Stimulated activated CD4-positive, alpha-beta T cell treated with anti-CD3 and anti-CD28 coated beads, Interleukin-12 subunit alpha, Interleukin-12 subunit beta, amount 100 ng/mL, for 48 hours (primary cell): ENCODE measurements at regions not wholly inside any gene's neighbourhood (a gene's known extent, or its start where the extent isn't known, plus 50 kb on each side); places are given as distances from the start of the nearest gene placed in this dataset.
"Not testable (repeated sequence)": the region's sequence is repeated elsewhere in the genome, so short reads cannot be mapped to it uniquely, and the experiment has no call there.

Experiments used
- DNase-seq, 3 donors: peaks; one replicate each; pipeline ENCODE4 v3.0.0-alpha.2; 2020; ENCODE audit warnings: low read depth in 2 of 3, low spot score in 1 of 3

DNA sequence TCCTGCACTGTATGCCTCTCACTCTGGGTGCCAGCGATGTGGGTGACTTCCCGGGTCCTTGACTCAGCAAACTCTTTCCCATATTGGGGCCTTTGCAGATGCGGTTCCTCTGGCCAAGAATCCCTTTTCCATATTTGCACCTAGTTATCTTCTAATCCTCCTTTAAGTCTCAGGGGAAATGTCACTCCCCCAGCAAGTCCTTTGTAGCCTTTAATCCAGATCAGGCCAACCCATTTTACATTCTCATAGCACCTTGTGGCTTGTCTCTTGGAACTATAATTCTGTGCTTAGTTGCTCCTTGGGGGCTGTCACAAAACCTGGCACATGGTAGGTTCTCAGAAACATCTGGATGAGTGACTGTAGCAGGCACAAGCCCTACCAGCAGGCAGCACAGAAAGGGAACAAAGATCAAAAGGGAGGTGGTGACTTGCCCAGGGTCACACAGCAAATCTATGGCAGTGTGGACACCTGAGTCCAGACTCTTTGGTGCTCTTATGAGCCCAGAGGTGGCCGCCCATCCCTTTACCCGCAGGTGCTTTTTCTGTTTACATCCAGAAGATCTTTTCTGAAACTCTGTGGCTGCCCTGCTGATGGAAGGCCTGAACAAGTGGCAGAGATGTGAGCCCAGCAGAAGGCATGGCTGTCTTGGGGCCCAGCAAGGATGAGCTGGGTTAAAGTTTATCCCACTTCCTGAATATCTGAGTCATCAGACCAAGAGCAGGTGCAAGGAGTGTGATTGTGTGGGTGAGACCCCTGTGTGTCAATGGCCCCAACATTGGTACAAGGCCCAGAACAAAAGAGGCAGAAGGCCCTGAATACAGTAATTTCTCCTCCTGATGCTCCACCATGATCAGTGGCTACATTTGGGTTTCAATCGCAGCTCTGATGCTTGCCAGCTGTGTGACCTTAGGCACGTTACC is 78.6 kb upstream of the GRK3 start:
- peak in 1 of 3 donors; percentile 24 for DNase-seq

DNA sequence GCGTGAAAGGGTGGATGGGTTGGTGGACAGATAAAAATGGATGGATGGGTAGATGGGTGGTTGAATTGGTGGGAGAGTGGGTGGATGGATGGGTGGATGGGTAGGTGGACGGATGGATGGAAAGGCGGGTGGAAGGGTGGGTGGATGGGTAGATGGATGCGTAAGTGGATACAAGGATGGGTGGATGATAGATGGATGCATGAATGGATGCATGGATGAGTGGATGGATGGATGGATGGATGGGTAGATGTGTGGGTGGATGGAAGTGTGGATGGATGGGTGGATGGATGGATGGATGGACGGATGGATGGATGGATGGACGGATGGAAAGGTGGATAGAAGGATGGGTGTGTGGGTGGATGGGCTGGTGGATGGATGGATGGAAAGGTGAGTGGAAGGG is 77.0 kb upstream of the GRK3 start:
- DNase-seq: no peak

DNA sequence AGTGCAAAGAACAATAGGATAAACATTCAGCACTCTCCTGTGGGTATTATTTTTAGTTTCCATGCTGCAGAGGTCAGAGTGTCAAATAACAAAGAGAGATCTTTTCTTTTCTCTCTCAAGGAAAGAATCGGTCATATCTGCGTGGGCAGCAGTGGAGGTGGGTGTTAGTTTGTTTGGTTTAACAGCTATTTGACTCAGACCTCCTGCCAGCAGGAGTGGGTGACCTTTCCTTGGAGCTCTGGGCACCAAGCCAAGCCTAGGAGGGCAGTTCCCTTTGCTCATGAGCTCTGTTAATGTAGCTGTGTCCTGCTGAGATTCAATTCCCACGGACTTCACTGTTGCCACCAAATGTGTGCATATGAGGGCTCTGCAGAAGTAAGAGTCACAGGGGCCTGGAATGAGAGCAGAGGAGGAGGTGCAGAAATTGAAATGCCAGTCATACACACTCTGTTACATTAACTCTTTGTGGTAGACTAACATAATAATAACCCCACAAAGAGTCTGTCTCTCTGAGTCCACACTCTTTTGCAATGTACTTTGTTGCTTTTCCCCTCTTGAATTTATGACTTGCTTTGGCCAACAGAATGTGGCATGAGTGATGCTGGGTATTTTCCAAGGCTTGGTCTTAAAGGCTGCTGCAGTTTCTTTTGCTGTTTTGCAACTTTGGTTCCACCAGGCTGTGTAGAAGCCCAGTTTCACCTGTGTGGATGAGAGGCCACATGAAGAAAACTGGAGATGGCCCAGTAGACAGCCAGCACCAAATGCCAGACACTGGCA is 76.0 kb upstream of the GRK3 start:
- DNase-seq: peak; percentile 49 to 60 (median 56)

DNA sequence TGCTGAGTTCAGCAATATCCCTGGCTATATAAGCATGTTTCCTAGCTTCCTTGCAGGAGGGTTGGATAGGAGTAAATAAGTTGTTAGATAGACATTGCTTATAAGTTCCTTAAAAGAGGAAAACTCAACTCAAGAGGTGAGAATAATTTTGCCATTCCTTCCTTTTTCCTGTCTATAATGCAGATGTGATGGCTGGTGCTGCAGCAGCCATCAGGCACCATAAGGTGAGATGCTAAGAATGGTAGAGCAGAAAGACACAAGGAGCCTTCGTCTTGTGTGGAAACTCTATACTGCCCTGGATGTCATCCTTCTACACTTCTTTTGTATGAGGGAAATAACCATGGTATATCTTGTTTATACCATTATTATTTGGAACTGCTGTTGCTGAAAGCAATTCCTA is 74.5 kb upstream of the GRK3 start:
- DNase-seq: no peak

DNA sequence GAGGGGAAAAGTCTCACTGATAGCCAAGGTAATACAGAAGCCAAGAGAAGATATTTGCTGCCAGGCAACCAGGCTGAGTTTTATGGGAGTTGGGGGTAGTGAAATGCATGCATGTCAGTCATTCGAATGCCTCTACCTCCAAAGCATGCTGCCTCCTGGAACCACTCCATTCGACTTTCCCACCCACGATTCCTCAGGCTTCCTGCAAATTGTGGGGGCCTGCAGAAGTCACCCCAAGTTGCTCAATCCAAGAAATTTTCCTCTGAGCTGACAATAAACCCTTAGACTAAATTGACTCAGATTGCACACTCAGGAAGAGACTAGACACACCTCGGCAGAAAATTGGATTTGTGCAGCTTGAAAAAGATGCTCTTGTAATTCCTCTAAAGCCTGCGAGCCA is 73.6 kb upstream of the GRK3 start:
- no peak for DNase-seq

DNA sequence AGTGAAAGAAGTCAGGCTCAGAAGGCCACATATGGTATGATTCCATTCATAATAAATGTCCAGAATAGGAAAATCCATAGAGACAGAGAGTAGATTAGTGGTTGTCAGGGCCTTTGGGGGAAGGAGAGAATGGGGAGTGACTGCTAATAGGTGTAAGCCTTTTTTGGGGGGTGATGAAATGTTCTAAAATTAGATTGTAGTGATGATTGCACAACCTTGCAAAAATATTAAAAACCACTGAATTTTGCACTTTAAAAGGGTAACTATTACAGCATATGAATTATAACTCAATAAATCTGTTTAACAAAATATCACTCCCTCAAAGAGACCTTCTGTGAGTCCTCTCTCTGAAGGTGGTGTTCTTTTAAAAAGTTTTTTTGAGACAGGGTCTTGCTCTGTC is 72.3 kb upstream of the GRK3 start:
- no peak for DNase-seq

DNA sequence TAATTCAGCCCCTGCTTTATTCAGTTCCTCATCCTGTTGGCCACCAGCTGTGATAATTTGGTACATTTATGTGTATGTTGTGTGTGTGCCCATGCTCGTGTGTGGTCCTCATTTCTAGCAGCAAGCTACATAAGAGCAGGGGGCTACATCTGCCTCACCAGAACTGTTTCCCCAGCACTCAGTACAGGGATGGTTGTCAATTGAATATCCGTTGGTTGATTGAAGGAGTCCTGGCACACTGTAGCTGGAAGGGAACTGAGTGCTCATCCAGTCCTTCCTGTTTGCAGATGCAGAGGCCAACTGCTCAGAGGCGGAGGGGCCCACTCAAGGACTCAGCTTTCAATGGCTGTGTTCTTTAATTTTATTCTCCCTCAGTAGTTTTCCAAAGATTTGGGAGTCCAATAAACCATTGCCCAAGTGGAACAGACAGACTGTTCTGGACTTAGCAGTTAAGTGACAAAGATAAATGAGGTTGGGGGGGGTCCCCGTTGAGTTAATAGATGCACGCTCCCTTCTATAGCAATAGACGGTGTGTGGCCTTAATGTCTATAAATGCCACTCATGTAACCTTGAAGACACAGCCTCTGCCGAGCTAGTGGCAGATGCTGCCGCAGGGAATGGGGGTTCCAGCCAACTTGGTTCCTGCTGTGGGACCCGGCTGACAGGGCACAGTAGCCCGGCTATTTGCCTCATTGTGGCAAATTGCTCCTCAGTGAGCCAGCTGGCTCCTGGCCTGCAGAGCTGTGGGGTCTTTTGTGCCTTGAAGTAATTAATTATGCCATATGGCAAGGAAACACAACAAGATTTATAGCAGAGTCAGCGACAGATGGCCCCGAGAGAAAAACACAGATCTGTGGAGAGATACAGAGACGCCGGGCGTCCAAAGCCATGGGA is 71.4 kb upstream of the GRK3 start:
- no peak for DNase-seq

DNA sequence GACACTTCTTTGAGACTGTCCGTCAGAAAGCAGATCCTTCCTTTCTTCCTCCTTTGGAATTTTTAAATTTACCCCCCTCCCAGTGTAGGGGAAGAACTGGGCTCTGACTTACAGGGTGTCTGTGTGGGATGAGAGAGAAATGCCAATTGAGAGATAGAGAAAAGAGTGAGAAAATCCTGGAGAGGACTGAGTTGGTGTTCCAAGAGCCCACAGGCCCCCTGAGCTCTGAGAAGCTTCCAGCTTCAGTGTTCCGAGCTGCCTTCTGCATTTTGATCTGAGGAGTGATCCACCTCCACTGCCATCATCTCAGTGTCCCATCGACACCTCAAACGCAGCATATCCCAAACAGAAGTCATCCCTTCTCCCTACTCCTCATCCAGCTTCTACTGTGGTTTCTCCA is 70.7 kb upstream of the GRK3 start:
- DNase-seq: no peak

DNA sequence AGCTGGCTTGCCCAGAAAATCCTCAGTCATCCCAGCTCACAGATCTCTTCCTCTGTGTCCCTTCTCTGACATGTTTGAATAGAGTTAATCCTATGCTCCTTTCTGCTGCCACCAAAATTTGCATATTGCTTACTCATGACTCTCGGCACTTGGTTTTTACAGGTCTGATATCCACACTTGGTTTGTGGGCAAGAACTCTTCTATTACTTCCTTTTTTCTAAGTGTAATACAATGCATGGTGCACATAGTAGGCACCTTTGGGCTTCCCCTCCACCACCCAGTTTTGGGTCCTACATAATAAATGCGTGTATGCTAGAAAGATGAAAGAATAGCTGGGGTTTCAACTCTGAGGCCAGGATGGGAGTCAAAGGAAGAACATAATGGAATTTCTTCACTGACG is 69.7 kb upstream of the GRK3 start:
- no peak for DNase-seq

DNA sequence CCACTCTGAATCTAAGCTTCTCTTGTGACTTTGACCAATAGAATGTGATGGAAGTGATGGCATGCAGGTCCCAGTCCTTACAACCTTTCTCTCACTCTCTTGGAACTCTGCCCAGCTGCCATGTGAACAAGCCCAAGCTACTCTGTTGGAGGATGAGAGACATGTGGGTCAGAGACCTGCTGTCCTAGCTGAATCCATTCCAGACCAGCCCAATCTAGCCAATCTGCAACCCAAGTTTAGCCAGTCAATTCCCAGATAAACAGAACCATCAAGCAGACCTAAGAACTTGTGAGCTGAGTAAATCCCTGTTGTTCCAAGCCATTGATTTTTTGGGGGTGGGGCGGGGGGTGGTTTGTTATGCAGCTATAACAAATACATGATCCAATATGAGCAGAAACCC is 69.2 kb upstream of the GRK3 start:
- DNase-seq: no peak

DNA sequence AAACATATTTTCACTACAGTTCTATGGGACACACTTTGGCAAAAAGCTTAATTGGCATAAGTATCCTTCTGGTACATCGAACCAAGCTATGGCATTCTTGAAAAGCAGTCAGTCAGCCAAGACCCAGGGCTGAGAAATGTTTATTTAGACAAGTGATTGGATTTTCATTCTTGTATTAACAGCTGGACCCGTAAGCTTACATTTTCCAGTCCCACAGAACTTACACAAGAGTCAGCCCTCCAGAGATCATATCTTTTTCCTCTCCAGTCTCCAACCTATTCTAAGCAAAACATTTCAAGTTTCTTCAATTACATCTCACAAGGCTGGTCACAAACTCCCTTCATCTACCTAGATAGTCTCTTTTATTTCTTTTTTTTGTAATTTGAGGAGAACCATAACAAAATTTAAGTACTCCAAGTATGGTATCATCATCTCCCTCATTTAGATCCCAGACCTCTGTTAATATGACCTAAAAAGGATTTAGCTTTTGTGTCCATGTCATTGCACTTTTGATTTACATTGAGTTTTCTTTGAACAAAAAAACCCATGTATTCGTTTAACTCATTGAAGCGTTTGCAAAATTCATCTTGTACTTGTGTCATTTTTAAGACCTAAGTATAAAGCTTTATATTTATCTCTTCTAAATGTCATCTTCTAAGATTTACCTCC is 67.9 kb upstream of the GRK3 start:
- DNase-seq: no peak

DNA sequence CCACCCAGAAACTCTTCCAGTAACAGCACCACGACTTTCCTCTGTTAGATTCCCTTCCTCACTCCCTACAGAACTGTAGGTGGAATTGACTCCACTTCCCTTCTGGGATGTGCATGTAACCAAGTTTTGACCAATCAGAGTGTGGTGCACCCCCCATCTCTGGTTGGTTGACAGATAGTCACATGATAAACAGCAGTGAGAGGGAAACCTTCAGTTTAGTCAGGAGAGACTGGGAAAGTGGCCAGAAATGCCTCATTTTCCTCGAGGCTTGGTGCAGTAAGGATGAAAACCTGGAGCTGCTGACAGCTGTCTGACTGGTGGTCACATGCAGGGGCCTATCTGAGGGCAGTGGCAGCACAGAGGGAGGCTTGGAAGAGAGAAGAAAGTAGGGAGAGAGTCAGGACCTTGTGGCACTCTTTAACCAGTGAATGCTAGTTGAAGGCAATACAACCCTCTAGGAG is 67.3 kb upstream of the GRK3 start:
- DNase-seq: no peak

DNA sequence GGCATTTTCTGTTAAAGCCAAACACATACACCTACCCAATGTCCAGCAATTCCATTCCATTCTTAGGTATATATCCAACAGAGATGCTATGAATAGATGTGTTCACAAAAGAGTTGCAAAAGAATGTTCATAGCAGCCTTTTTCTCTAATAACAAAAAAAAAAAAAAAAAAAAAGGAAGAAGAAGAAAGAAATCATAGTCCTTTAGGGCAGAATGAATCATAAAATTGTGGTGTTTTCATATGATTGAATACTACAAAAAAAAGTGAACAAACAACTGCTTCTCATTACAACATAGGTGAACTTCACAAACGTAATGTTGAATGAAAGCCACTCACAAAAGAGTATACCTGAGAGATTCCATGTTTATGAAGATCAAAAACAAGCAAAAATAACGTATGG is 66.8 kb upstream of the GRK3 start:
- DNase-seq: no peak

DNA sequence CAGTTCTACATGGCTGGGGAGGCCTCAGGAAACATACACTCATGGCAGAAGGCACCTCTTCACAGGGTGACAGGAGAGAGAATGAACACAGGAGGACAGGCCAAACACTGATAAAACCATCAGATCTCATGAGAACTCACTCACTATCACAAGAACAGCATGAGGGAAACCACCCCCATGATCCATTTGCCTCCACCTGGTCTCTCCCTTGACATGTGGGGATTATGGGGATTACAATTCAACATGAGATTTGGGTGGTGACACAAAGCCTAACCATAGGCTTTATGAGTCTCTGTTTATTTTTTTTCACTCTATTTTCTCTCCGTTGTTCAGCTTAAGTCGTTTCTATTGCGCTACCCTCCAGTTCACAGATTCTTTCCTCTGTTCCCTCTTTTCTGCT is 63.8 kb upstream of the GRK3 start:
- DNase-seq: not testable (repeated sequence)

DNA sequence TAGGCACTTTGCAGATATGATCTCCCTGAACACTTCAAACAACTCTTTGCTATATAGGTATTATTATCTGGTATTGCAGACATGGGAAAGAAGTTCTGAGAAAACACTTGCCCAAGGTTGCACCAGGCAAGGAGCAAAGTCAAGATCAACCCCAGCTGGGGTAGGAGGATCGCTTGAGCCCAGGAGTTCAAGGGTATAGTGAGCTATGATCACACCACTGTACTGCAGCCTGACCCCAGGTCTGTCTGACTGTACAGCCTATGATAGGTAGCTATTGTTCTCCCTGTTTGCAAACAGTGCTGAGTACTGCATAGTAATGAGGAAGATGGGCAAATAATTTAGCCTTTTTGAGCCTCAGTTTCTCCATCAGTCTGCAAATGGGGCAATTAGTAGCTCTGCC is 60.5 kb upstream of the GRK3 start:
- not testable (repeated sequence) for DNase-seq

DNA sequence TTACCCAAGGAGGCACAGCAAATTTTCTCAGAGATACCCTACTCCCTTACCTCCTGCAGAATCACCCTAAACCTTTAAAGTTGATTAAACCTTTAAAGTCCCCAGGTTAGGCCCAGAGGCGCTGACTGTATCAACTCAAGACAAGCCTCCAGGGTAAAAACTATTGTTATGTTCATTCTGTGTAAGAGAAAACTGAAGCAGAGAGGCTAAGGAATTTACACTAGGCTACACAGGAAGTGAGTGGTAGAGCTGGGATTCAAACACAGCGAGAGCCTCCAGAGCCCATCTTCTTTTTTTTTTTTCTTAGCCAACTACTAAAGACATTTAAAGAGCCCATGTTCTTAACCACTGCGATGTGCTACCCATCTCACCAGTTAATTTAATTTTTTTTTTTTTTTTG is 56.3 kb upstream of the GRK3 start:
- DNase-seq: no peak

DNA sequence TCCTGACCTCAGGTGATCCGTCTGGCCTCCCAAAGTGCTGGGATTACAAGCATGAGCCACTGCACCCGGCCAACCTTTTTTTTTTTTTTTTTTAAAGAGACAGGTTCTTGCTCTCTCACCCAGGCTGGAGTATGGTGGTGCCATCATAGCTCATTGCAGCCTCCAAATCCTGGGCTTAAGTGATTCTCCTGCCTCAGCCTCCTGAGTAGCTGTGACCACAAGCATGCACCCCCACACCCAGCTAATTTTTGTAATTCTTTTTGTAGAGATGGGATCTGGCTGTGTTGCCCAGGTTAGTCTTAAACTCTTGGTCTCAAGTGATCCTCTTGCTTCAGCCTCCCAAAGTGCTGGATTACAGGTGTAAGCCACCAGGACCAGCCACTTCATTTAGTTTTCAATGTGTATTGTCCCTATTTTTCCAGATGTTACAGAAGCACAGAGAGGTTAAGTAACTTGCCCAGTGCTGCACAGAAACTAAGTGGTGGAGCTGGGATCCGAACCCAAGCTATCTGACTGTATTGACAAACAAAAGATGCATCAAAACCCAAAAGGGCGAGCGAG is 55.6 kb upstream of the GRK3 start:
- no peak for DNase-seq

DNA sequence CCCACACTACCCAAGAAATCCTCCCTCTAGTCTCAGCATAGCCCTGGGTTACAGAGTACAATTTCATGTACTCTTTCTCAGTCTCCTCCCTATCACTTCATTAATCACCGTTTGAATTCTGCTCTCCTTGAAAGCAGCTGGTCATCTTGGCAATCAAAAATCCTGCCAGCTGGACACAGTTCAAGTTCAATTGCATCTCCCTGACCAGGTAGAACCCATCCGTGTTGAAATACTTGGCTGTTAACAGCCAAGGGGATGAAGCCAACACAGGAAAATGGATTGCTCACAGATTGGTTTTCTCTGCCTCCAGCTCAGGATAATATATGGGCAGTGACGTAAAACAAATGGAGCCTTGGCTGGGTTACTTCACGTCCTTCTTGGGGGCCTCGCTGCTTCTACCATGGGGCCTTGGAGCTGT is 55.1 kb upstream of the GRK3 start:
- no peak for DNase-seq

DNA sequence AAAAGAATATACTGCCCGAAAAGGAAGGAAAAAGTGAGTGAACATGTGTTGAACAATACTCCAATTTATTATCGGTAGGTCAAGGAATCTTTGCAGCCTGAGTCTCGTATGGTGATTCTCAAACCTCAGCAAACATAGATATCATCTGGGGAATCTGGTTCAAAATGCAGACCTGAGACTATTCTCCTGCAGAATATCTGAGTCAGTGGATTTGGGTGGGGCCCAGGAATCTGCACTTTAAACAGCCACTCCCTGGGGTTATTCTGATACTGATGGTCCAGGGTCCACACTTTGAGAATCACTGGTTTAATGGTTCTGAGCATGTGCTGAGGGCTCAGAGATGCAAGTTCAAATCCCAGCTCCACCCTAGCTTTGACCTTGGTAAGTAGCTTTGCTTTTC is 53.6 kb upstream of the GRK3 start:
- no peak for DNase-seq

DNA sequence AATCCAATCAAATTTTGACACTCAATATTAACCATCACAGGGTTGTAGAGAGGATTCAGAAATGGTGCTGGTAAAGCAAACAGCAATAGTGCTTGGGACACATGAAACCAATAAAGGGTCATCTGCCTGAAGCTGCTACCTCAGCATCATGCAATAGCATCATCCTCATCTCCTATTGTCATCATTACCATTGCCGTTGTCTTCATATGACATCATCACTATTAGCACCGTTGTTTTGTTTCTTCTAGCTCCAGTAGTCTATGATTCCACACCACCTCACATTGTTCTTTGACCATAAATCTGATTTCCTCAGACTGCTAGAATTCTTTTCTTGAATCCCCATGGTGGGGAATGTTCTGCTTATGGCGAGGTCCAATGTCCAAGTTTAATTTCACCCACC is 52.8 kb upstream of the GRK3 start:
- no peak for DNase-seq
